Hematopoietic multipotent progenitor cell treated with erythropoietin and hydrocortisone succinate and interleukin-3 and kit ligand, for 17 days (in vitro differentiated cells): ENCODE measurements at regions not wholly inside any gene's neighbourhood (a gene's known extent, or its start where the extent isn't known, plus 50 kb on each side); places are given as distances from the start of the nearest gene placed in this dataset.

ENCODE experiments used
- DNase-seq: peaks from one replicate; pipeline ENCODE4 v3.0.0-alpha.2; 2015; ENCODE audit warnings: low spot score

DNA sequence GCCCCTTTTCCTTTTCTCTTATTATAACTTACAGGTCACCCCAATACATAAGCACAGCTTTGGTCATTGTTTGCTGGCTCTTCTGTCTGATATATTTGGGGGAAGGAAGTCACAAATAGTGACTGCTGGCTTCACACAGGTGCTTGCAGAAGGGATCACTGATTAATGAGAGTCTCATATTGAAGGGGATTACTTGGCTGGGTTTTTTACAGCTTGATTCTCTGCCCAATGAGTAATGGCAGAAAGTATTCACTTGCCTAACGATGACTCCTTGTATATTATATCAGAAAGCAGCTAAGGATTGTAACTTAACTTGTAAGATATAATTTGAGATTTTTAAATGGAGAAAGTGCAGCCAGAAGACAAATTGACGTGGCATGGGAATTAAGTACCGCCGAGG lies 119.3 kb upstream of the PFN2 start:
- no peak for DNase-seq

DNA sequence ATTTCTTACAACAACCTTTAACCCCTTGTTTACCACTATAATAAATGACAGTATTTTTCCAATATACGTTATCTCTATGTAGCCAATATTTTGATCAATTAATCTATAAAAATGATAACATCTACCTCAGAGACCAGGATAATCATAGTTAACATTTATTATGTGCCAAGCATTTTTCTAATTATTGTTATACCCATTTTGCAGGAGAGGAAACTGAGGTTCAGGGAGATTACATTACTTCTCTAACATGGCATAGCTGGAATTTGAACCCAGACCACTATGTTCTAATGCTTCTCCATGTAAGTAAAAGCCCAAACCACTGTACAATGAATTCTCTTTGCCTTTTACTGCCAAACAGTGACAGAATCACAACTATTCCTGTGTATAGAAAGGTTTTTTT lies 113.4 kb upstream of the PFN2 start:
- DNase-seq: no peak

DNA sequence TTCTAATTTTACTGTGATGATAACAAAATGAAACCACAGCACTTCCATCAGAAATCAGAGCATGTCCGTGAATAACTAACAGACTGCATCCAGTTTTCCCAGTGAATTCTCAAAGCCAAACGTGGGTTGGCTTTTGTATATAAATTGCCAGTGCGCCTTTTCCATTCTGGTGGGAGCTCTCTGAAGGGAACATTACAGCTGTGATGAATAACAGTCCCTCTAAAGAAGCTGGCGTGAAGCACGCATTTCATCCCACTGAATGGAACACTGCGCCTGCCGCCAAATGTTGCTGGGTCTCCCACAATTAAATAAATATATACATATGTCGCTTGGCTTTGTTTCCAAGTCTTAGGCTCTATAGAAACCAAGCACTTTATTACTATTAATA lies 113.0 kb upstream of the PFN2 start:
- no peak for DNase-seq

DNA sequence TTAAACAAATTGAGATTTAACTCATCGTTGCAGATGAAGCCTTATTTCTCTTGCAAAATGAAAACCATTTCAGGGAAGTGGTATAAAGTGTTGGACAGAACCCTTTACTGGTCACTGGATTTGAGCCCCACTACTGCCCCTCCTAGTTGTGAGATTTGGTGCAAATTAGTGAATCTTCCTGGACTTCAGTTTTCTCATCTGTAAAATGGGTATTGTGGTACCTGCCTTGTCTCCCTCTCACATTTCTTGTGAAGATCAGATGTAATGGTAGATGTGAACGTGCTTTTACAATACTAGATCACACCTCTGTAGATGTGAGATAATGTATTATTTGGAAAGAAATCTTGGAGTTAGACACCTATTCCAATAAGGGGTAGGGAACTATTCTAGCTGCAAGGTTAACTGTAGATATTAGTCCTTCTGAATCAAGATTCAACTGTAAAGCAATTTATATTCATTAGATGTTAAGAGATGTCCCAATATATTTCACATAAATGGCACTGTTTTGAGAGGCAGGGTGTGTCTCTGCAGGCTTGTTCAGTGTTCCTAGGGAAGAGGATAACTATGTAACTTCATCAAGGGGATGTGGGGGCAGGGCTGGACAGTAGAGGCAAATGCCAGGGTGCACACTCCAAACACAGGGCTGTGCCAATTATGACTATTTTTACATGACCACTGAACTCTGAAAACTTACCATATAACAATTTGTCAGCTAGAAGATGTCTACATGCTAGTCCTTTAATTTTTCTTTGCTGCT lies 112.4 kb upstream of the PFN2 start:
- no peak for DNase-seq

DNA sequence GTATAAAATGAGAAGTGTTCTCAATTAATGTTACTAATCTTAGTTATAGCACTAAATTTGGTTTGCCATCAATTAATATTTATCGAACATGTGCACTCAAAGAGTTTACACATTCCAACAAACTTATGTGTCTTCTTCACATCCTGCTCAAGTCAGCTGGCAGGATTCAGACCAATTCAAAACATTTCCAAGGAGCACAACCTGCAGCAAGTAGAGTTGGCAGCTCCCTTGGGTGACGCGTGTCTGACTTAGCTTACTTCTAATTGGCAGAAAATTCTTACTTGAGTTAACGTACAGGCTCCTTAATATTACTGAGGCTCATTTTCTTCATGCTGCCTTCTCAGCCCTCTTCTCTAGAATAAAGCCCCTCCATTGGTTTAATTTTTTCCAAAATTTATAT lies 110.4 kb upstream of the PFN2 start:
- no peak for DNase-seq

DNA sequence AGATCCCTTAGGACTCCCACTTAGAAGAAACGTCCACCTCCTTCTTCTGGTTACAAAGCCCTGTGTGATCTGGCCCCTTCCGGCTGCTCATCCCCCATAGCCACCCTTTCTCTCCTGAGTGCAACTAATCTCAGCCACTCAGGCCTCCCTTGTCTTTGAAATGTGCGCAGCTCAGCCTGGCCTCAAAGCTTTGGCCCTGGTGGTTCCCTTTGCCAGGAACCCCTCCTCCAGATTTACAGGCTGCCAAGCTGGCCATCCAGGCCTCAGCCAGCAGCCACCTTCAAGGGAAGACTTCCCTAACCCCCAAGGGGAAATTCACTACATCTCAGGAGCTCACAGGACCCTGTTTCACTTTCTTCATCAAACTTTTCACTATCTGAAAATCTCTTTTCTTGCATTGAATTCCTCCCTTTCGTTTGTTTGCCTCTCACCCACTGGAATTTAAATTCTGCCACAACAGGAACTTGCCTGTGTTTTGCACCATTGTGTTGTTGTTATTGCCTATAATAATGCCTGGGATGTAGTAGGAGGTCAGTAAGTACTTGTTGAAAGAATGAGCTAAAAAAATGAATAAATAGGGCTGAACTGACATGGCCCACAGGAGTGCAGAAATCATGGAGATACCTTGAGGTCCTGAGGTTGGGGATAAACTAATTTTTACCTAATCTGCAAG lies 109.5 kb upstream of the PFN2 start:
- DNase-seq: no peak

DNA sequence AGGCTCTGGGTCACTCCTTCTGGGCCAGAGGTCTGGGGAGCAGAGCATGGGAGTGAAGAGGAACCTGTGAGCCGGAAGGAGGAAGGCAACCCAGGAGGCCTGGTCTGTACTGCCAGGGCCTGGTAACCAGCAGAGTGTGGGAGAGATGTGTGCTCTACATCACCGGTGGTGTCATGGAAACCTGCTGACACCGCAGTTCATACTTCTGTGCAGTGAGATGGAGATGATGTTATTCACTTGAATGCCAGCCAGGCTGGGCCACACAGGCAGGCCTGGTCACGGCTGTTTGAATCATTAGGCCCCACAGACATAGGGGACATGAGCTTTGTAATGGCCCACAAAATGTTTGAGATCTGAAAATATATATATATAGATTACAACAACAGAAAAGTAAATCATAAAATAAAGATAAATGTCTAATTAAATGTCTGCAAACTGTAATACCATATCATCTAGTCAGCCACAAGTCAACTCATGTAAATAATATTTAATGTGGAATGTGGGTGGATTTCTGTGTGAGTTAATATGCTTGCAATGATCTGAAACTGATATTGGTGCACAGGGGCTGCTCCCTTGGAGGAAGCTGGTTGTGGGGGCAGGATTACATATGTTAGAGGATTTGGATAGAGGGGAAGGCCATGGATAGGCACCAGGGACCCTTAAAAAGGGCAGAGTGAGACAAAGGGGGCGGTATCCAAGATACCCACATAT lies 108.5 kb upstream of the PFN2 start:
- no peak for DNase-seq

DNA sequence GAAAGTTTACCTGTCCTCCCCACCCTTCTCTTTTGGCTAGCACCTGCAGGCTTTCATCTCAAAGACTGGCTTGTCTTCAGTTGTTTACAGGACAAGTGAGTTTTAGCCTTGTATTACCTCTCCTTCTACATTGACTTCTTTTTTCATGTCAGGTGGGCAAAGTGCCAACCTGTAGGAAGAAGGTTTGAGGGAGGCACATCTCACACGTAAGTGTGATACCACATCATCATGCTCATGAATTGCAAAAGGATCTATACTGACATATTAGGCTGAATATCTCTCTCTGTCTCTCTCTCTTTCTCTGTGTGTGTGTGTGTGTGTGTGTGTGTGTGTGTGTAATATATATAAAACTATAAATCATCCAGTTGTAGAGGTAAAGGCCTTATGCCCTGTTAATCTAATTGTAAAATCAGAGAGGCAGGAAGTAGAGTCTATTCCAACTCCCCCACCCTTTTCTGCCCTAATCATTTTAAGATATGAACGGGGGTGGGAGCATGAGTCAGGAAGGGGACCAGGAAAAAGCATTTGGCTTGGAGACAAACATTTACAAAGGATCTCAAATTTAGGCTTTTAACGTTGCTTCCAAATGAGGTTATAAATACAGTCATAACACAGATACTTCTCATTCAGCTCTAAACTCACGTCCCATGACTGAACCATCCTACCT lies 107.0 kb upstream of the PFN2 start:
- no peak for DNase-seq

DNA sequence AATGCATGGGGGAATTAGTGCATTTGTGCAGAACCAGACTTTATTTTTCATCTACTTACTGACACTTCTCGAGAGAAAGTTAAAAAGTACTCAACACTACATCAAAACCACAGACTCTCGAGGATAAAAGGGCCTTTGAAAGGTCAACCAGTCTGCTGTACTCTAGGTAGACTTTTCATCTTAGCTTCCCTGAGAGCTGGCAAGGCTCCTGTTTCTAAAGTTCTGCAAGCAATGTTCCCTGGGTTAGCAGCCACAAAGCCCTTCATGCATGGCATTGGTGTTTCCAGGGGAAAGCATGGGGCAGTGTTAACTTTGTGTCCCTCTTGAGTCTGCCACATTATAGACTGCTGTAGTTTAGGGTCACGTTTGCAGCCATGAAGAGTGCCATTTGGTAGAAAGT lies 106.4 kb upstream of the PFN2 start:
- DNase-seq: no peak

DNA sequence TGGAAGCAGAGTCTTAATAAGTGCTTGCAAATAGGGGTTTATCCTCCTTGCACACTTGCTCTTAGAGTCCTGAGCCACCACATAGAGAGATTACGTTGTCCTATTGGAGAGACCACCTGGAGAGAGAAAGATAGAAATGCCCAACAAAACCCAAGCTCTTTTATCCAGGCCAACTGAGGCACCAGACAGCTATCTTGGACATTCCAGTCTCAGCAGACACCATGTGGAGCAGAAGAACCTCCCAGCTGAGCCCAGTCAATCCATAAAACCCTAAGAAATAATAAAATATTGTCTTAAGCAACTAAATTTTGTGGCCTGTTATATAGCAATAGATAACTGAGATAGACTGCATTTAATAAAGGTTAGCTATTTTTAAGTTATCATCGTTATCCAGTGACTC lies 105.7 kb upstream of the PFN2 start:
- no peak for DNase-seq

DNA sequence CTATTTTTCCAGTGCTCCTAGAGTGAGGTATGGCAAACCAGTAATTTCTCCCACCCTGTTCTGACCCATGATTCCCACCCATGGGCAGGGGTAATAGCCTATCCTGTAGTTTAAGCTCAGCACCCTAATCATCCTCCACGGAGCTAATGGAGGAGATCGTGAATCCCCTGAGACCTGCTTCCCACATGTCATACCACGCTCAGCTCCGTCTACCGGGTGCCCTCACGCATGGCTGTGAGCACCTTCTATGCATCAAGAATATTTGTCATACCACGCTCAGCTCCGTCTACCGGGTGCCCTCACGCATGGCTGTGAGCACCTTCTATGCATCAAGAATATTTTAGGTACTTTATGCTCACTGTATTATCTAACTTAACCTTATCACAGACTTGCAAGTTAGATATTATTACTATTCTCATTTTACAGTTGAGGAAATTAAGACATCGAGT lies 104.7 kb upstream of the PFN2 start:
- no peak for DNase-seq

DNA sequence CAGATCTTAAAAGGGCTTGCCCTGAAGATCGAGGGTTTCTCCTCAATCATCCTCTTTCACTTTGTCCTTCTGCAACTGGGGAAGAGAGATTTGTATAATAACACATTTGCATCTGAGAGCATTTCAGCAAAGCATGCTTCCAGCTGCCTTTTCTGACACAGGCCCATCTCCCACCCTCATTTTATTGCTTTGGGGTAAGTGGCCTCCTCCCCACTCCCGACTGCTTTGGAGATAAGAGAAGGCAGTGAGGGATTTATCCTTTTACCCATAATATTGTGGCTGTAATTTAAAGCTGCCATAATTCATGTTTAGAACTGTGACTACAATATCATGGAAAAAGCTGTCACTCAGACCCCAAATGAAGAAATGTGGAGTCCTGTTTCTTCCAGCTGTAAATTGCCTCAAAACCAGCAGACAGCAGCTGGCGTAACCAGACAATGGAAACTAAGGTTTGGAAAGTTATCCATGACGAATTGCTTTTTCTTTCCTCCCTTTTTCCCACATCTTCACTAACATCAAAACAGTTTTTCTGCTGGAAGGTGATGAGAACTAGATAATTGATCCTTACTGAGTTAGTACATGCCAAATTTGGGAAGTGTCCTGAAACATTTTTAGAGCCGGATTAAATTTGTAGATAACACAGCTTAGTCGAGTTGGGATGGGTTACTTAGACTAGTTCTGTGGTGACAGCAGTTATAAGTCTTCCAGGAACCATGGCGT lies 104.2 kb upstream of the PFN2 start:
- no peak for DNase-seq

DNA sequence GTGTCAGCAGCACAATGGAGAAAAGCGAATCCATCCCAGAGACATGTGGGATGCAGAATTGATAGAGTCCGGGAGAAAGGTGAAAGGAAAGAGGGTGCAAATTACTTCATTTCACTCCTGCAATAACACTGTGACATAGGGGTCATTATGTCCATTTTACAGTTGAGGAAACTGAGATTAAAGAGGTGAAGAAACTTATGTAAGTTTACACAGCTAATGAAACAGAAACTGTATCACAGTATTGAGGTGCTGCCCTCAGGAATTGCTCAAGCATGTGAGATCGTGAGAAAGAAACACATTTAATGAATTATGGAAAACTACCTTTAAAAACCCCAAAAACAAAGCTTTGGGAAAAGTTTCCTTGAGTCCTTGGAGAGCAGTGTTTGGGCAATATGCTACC lies 103.6 kb upstream of the PFN2 start:
- DNase-seq: no peak

DNA sequence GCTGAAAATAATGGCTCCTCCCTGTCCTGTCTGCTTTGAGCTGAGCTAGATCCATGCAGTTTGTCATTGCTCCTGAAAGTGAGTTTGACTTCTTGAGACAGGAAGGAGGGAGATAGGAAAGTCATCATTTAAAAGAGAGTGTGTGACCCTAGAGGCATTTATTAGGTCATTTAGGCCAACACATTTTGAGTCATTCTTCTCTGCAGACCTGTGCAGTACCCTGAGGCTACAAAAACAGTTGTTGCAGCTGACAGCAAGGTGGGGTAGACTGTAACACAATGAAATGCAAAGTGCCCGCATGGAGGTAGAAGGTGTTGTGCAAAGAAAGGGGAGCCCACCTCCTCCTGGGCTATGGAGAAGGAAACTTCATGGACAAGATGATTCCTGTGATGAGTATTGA lies 102.8 kb upstream of the PFN2 start:
- no peak for DNase-seq

DNA sequence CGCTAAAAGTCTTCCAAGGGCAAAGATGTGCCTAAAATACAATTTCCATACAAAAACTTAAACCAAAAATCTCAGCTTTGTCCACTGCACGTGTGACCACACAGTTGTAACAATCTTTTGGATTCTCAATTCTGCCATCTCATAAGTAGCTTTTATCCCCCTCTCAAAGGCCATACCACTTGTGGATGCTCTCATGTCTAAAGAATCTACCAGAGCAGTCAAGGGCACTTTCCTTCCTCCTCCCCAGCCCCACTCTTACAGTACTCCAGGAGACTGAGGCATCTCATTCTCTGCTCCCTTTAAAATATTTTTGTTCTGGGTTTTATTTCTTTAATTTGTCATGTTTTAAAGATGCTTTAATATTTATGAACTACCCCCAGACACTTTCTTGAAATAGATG lies 102.3 kb upstream of the PFN2 start:
- DNase-seq: no peak

DNA sequence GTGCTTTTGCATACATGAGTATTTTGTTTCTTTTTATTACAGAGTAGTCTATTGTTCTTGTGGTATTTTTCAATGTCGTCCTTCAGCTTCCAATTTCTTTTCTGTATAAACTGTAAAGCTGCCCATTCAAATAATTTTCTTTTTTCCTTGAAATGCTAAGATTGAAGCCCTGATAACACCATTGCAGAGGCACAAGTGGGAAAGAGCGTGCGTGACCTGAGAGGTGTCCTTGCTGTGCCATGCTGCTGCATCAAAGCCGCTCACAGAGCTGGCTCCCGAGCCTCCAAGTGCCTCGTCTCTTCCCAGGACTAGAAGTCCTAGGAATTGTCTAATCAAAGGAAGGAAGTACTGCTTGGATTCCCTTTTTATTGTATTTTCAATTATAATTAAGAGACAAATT lies 101.9 kb upstream of the PFN2 start:
- no peak for DNase-seq

DNA sequence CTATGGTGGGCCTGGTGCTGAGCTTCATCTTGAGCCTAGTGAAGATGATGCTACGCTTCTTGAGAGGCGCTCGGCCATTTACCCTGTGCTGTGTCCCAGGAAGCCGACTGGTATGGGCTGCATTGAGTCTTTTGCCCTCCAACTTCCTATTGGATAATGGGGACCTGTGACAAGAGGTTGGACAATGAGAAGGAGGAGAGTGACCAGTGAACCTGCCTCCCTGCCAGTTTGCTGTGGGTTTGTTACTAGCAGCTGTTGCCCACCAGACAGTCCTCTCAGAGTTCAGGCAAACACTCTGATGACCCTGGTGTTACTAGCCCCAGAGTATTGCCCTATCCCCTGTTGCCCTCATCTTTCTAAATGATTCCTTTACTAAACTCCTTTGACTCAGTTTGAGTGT lies 99.6 kb upstream of the PFN2 start:
- DNase-seq: no peak

DNA sequence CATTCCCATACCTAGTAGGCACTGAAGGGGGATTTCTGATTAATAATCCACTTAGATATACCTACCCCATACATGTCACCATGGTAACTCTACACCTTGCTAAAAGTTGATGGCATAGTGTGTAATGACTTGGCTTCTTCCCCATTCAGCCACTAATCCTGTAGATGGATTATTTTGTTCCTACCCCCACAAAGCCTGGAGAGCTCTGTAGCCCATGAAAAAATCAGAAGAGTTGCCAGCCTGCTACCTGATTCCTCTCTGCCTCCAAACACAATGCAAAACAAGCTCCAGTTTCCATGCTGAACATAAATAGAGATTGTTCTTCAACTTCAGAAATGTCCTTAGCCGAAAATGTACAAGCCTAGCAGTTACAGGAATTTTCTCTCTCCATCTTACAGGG lies 98.9 kb upstream of the PFN2 start:
- DNase-seq: no peak

DNA sequence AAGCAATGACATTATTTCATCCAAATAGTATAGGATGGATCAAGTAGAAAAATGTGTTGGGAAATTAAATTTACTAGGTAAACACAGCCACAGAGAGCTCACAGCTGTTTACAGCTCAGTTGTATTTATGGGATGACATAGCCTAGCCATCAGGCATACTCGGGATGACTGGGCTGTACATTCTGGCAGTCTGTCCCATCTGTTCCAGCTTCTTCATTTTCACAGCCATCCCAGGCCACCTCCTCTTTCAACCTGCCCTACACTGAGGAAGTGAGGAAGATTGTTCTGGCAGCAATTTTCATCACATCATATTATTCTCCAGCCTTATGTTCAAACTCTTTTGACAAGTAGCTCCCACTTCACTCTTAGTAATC lies 98.4 kb upstream of the PFN2 start:
- no peak for DNase-seq

DNA sequence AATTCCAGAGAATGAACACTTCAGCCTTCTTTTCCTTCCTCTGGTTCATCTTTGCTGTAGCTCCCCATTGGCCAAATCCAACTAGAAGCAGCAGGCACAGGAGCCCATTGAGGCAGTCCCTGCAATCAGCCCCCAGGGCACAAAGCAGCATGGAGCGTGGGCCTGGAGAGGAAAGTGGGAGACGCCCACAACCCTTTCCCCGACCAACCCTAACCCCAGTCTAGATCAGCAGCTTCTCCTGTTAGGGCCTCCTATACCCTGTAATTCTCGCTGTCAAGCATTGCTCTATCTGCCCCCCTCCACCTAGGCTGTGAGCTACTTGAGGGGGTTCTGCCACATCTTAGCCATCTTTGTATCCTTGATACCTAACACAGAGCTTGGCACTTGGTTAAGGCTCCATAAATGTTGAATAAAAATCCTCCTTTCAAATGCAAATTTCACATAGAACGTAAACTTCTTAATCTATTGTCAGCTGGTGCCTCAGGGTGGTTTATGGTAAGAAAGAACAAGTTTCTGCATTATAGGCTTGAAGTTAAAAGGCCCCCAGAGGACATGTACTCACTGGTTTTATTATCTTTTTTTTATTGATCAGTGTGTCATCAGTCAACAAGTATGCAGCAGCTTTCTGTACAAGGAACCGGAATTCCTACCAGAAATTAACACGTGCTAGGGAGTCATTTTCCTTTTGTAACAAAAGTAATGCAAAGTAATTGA lies 97.9 kb upstream of the PFN2 start:
- DNase-seq: no peak

DNA sequence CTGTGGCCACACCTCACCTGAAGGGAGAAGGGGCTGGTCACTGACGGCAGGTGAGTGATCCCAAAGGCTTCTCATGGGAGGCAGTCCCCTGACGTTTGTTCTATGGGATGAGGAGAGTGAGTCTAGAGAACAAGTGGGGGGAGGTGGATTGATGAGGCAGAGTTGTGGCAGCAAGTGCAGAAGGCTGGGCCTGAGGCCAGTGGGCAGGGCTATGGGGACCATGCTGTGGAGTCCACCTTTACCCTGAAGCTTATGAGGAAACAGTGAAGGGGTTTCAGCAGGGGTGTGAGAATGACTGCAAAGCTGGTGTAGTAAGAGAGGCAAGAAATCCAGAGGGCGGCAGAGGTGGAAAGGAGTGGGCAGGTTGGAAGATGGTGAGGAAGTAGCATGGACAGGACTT lies 96.9 kb upstream of the PFN2 start:
- no peak for DNase-seq

DNA sequence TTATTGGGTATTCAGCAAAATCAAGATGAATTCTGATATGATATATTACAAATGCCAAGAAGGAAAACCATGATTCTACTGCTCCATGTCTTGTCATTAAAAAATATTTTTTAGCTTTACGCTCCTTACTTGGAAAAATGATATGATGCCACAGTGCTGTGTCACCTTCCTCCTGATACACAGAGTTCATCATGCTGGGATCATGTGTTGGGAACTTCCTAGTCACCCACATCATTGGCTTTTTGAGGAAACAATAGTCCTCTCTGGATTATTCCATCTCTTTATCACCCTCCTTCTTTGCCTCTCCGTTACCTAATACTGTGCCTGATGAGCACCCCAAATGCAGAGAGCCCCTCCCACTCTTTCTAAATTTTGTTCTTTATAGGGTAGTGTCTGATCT lies 94.3 kb upstream of the PFN2 start:
- no peak for DNase-seq
